Lower leg skin (tissue), 3 donors: ENCODE measurements at regions not wholly inside any gene's neighbourhood (a gene's known extent, or its start where the extent isn't known, plus 50 kb on each side); places are given as distances from the start of the nearest gene placed in this dataset.

ENCODE experiments used
- POLR2A ChIP-seq, 2 donors: fragments of 450-650 bp; IDR thresholded peaks; one replicate each; pipeline ENCODE4 v1.6.1; 2016 to 2017; ENCODE audit warnings: antibody characterized with exemption in 2 of 2, mild to moderate bottlenecking in 1 of 2, moderate library complexity in 1 of 2
- TF ChIP-seq, protein P1 (sequence below), 3 donors: fragments of 450-650 bp; IDR thresholded peaks; one replicate each; pipeline ENCODE4 v1.5.1; 2016; ENCODE audit warnings: antibody characterized with exemption in 3 of 3, mild to moderate bottlenecking in 3 of 3, moderate library complexity in 2 of 3

DNA sequence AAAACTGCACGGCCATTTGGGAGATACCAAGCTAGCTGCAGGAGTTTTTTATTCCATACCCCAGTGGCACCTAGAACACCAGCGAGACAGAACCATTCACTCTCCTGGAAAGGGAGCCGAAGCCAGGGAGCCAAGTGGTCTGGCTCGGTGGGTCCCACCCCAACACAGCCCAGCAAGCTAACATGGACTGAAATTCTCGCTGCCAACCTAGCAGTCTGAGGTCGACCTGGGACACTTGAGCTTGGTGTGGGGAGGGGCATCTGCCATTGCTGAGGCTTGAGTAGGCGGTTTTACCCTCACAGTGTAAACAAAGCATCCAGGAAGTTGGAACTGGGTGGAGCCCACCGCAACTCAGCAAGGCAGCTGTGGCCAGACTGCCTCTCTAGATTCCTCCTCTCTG is 108.9 kb upstream of the CHD1 start:
- TF ChIP-seq, protein P1, sequence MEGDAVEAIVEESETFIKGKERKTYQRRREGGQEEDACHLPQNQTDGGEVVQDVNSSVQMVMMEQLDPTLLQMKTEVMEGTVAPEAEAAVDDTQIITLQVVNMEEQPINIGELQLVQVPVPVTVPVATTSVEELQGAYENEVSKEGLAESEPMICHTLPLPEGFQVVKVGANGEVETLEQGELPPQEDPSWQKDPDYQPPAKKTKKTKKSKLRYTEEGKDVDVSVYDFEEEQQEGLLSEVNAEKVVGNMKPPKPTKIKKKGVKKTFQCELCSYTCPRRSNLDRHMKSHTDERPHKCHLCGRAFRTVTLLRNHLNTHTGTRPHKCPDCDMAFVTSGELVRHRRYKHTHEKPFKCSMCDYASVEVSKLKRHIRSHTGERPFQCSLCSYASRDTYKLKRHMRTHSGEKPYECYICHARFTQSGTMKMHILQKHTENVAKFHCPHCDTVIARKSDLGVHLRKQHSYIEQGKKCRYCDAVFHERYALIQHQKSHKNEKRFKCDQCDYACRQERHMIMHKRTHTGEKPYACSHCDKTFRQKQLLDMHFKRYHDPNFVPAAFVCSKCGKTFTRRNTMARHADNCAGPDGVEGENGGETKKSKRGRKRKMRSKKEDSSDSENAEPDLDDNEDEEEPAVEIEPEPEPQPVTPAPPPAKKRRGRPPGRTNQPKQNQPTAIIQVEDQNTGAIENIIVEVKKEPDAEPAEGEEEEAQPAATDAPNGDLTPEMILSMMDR (IDR thresholded peaks at IDR 0.05) = no peak
- no peak for TF ChIP-seq POLR2A (IDR thresholded peaks at IDR 0.05)
